Vagina (tissue), 2 donors: ENCODE measurements at regions not wholly inside any gene's neighbourhood (a gene's known extent, or its start where the extent isn't known, plus 50 kb on each side); places are given as distances from the start of the nearest gene placed in this dataset.

ENCODE experiments used
- DNase-seq, 2 donors: peaks; one replicate each; pipeline ENCODE4 v3.0.0-alpha.2; 2017; ENCODE audit errors: extremely low spot score in 2 of 2
- H3K27ac ChIP-seq: fragments of 200-600 bp; sonication (generic); one replicate; pipeline ENCODE4 v1.5.1; 2019
- H3K27me3 ChIP-seq: fragments of 200-600 bp; sonication (generic); one replicate; pipeline ENCODE4 v1.5.1; 2019
- H3K36me3 ChIP-seq, 2 donors: fragments of 200-600 bp; sonication (generic); one replicate each; pipeline ENCODE4 v1.5.1; 2017 to 2019
- H3K4me1 ChIP-seq: fragments of 200-600 bp; sonication (generic); one replicate; pipeline ENCODE4 v1.5.1; 2019
- H3K4me3 ChIP-seq, 2 donors: fragments of 200-600 bp; sonication (generic); 1 replicate in 1 of 2; 2 replicates in 1 of 2; pipeline ENCODE4 v1.5.1; 2016 to 2019
- H3K9me3 ChIP-seq: fragments of 200-600 bp; sonication (generic); one replicate; pipeline ENCODE4 v1.5.1; 2019
- POLR2A ChIP-seq, 2 donors: fragments of 450-650 bp; IDR thresholded peaks; one replicate each; pipeline ENCODE4 v1.6.1; 2017; ENCODE audit warnings: antibody characterized with exemption in 2 of 2, mild to moderate bottlenecking in 2 of 2, moderate library complexity in 2 of 2
- POLR2AphosphoS5 ChIP-seq, 2 donors: sonication (generic); formaldehyde crosslinking; IDR thresholded peaks; one replicate each; pipeline ENCODE4 v1.9.0; 2017; ENCODE audit warnings: antibody characterized with exemption in 2 of 2, mild to moderate bottlenecking in 2 of 2, low read depth in 1 of 2; ENCODE audit not compliant: insufficient read depth in 1 of 2
- intact Hi-C: fragments of 100-400 bp; cut with DNase I; formaldehyde crosslinking; loops from one replicate; pipeline ENCODE4 v1.15.1; 2023
- TF ChIP-seq, protein P1 (sequence below), 3 experiments: fragments of 450-650 bp in 2 of 3; fragments of 200-600 bp in 1 of 3; sonication (generic) in 1 of 3; IDR thresholded peaks; one replicate each; pipeline ENCODE4 v1.5.1; 2017 to 2019; ENCODE audit warnings: antibody characterized with exemption in 3 of 3, mild to moderate bottlenecking in 2 of 3, moderate library complexity in 2 of 3

DNA sequence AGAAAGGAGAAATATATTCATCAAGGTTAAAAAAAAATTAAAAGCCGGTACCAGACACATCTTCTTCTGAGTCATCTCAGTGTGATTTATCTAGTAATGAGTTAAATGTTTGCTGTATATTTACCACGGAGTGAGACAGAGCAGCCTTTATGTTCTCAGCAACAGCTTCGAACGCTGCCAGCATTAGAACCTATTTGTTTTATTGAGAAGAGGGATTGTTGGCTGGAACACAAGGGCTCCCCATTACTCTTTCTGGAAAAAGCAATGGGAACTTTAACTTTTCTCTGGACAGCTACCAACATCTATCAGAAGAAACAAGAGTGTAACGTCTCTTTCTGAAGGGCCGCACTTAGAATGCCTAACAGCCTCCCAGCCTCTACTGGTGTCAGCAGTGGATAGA is 105.3 kb upstream of the TAB2 start:
- DNase-seq = no peak
- Histone ChIP-seq H3K27ac (no peak overlapping the region), H3K4me1 (no peaks in the 10 kb centered on the region), H3K4me3 (no peak overlapping the region), H3K27me3 (no peaks in the 10 kb centered on the region), H3K36me3 (no peaks in the 10 kb centered on the region), H3K9me3 (no peaks in the 10 kb centered on the region)
- intact Hi-C loops = no loop called here
- TF ChIP-seq POLR2A (IDR thresholded peaks at IDR 0.05) (no peak), POLR2AphosphoS5 (IDR thresholded peaks at IDR 0.05; ENCODE audit: insufficient read depth in 1 of 2, low read depth in 1 of 2) (no peak)
- TF ChIP-seq, protein P1, sequence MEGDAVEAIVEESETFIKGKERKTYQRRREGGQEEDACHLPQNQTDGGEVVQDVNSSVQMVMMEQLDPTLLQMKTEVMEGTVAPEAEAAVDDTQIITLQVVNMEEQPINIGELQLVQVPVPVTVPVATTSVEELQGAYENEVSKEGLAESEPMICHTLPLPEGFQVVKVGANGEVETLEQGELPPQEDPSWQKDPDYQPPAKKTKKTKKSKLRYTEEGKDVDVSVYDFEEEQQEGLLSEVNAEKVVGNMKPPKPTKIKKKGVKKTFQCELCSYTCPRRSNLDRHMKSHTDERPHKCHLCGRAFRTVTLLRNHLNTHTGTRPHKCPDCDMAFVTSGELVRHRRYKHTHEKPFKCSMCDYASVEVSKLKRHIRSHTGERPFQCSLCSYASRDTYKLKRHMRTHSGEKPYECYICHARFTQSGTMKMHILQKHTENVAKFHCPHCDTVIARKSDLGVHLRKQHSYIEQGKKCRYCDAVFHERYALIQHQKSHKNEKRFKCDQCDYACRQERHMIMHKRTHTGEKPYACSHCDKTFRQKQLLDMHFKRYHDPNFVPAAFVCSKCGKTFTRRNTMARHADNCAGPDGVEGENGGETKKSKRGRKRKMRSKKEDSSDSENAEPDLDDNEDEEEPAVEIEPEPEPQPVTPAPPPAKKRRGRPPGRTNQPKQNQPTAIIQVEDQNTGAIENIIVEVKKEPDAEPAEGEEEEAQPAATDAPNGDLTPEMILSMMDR (IDR thresholded peaks at IDR 0.05) = no peak

DNA sequence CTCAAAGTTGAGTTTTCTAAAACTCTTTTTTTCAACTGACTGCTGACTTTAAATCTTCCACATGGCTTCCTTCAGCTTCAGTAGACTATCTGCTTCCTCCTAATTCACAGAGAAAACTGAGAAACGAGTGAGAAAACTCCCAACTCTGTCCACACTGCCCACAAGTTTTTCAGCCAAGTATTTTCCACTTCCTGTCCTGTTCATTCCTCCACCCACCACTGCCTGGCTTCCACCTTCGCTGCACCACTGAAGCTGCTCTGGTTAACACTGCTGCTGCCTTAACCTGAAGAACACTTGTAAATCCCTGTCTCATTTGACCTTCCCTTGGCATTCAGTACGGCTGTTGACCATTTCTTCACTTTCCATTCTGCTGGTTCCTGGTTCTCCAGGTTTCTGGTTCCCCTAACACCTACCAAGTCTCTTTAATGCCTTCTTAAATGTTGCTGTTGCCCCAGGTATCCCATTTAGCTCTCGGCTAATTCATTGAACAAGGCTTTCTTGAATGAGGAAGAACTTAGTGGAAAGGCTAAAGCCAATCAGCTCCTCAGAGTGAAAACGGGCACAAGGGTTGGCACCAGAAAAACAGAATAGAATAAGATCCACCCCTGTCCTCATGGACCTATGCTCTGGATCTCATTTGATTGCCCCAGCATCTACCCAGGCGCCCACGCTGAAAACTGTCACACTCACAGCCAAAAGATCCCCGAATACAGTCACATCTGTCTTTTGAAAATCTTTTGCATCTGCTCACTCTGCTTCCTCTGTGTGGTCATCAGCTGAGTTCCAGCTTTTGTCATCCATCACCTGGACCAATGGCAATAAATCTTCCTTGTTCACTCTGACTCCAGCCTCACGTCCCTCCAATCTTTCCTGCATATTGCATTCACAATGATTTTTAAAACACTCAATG is 104.4 kb upstream of the TAB2 start:
- intact Hi-C loops = no loop called here
- no peak for TF ChIP-seq POLR2A (IDR thresholded peaks at IDR 0.05)
- no peak for TF ChIP-seq POLR2AphosphoS5 (IDR thresholded peaks at IDR 0.05; ENCODE audit: insufficient read depth in 1 of 2, low read depth in 1 of 2)
- TF ChIP-seq, protein P1 (IDR thresholded peaks at IDR 0.05) = no peak
- no peaks in the 10 kb centered on the region for H3K27me3 ChIP-seq
- DNase-seq = no peak
- H3K27ac ChIP-seq = no peak overlapping the region
- no peaks in the 10 kb centered on the region for H3K4me1 ChIP-seq
- H3K9me3 ChIP-seq = no peaks in the 10 kb centered on the region
- H3K36me3 ChIP-seq = no peaks in the 10 kb centered on the region
- no peak overlapping the region for H3K4me3 ChIP-seq

DNA sequence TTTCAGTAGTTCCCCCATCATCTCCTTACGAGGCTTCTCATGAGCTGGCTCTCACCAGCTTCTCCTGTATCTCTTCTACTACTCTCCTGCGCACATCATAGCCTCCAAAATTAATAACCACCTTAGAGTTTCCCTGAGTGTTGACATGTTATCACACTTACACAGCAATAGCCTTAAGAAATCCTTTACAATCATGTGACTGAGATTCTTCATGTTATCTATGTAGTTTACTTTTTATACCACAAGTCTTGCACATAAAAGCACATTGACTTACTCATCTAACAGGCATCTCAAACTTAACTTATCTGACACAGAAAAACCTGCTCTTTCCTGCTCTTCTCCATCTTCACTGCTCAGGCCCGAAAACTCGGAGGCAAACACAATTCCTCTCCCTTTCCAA is 103.7 kb upstream of the TAB2 start:
- no peak overlapping the region for H3K27ac ChIP-seq
- DNase-seq = no peak
- no peaks in the 10 kb centered on the region for H3K9me3 ChIP-seq
- intact Hi-C loops = no loop called here
- H3K4me3 ChIP-seq = no peak overlapping the region
- TF ChIP-seq, protein P1 (IDR thresholded peaks at IDR 0.05) = no peak
- TF ChIP-seq POLR2AphosphoS5 (IDR thresholded peaks at IDR 0.05; ENCODE audit: insufficient read depth in 1 of 2, low read depth in 1 of 2) (no peak), POLR2A (IDR thresholded peaks at IDR 0.05) (no peak)
- no peaks in the 10 kb centered on the region for H3K27me3 ChIP-seq
- no peaks in the 10 kb centered on the region for H3K36me3 ChIP-seq
- H3K4me1 ChIP-seq = no peaks in the 10 kb centered on the region

DNA sequence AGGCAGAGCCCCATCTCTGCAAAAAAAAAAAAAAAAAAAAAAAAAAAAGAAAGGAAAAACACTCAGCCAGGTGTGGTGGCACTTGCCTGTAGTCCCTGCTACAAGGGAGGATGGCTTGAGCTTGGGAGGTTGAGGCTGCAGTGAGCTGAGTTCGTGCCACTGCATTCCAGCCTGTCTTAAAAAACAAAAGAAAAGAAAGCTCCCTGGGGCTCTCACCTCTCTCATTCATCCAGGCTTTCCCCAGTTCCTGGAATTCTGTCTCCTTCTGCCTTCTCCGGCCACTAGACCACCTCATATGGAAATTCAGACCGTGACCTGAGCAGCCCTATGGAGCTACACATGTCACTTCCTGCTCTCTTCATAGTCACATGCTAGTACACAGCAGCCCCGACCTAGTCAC is 101.1 kb upstream of the TAB2 start:
- Histone ChIP-seq H3K4me1 (no peaks in the 10 kb centered on the region), H3K9me3 (no peaks in the 10 kb centered on the region), H3K27me3 (no peaks in the 10 kb centered on the region), H3K36me3 (no peaks in the 10 kb centered on the region), H3K27ac (no peak overlapping the region), H3K4me3 (no peak overlapping the region)
- TF ChIP-seq, protein P1 (IDR thresholded peaks at IDR 0.05) = no peak
- TF ChIP-seq POLR2A (IDR thresholded peaks at IDR 0.05) (no peak), POLR2AphosphoS5 (IDR thresholded peaks at IDR 0.05; ENCODE audit: insufficient read depth in 1 of 2, low read depth in 1 of 2) (no peak)
- DNase-seq = no peak
- intact Hi-C loops = no loop called here

DNA sequence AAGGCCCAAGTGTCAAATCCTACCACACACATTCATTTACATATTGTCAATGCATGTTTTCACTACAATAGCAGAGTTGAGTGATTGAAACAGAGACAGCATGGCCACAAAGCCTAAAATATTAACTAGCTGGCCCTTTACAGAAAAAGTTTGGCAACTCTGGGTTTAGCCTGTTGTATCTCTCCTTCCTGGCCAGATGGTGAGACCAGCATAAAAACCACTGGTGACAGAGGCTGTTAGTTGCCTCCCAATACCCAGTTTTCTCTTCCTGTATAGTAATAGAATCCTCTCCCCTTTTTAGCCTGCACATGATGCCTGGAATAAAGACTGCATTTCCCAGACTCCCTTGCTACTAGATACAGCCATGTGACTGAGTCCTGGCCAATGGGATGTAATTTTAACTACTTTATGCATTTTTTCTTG is 100.0 kb upstream of the TAB2 start:
- no peak overlapping the region for H3K27ac ChIP-seq
- H3K27me3 ChIP-seq = no peaks in the 10 kb centered on the region
- DNase-seq = no peak
- no peak for TF ChIP-seq POLR2AphosphoS5 (IDR thresholded peaks at IDR 0.05; ENCODE audit: insufficient read depth in 1 of 2, low read depth in 1 of 2)
- no peak for TF ChIP-seq POLR2A (IDR thresholded peaks at IDR 0.05)
- TF ChIP-seq, protein P1 (IDR thresholded peaks at IDR 0.05) = no peak
- intact Hi-C loops = no loop called here
- H3K9me3 ChIP-seq = no peaks in the 10 kb centered on the region
- H3K36me3 ChIP-seq = no peaks in the 10 kb centered on the region
- H3K4me1 ChIP-seq = no peaks in the 10 kb centered on the region
- no peak overlapping the region for H3K4me3 ChIP-seq
